Adrenal gland (tissue), 5 donors: ENCODE measurements at regions not wholly inside any gene's neighbourhood (a gene's known extent, or its start where the extent isn't known, plus 50 kb on each side); places are given as distances from the start of the nearest gene placed in this dataset.

ENCODE experiments used
- CTCF ChIP-seq, 6 experiments: fragments of 450-650 bp in 4 of 6; fragments of 200-600 bp in 2 of 6; sonication (generic) in 1 of 6; IDR thresholded peaks; 1 replicate in 5 of 6; 2 replicates in 1 of 6; pipeline versions ENCODE4 v1.5.1 to v1.8.0; 2016 to 2021; ENCODE audit warnings: antibody characterized with exemption in 6 of 6, mild to moderate bottlenecking in 2 of 6, moderate library complexity in 1 of 6
- POLR2A ChIP-seq, 2 donors: fragments of 450-650 bp; IDR thresholded peaks; one replicate each; pipeline ENCODE4 v1.6.1; 2017; ENCODE audit warnings: antibody characterized with exemption in 2 of 2, mild to moderate bottlenecking in 2 of 2, moderate library complexity in 1 of 2
- donor health status: DM: no; HTN: no; CAD: no.

- no peak for TF ChIP-seq CTCF (IDR thresholded peaks at IDR 0.05)
- no peak for TF ChIP-seq POLR2A (IDR thresholded peaks at IDR 0.05)
Measured at GRCh38 chrX:43448688-43449087, 207.4 kb upstream of the MAOA start.
